HEK293T (cell line): ENCODE measurements at regions not wholly inside any gene's neighbourhood (a gene's known extent, or its start where the extent isn't known, plus 50 kb on each side); places are given as distances from the start of the nearest gene placed in this dataset.

Experiments used
- ARNT ChIP-seq: fragments of 450-650 bp; IDR thresholded peaks from 2 replicates; pipeline ENCODE4 v1.6.1; 2017; ENCODE audit warnings: mild to moderate bottlenecking
- BHLHE40 ChIP-seq: fragments of 450-650 bp; IDR thresholded peaks from 2 replicates; pipeline ENCODE4 v1.6.1; 2016; ENCODE audit warnings: mild to moderate bottlenecking, moderate library complexity, borderline replicate concordance
- CTBP1 ChIP-seq: fragments of 450-650 bp; IDR thresholded peaks from 2 replicates; pipeline ENCODE4 v1.6.1; 2016; ENCODE audit warnings: borderline replicate concordance
- ELF4 ChIP-seq: fragments of 450-650 bp; IDR thresholded peaks from 2 replicates; pipeline ENCODE4 v1.6.1; 2017; ENCODE audit warnings: antibody characterized with exemption
- FOXA1 ChIP-seq: fragments of 450-650 bp; IDR thresholded peaks from 2 replicates; pipeline ENCODE4 v1.6.1; 2016; ENCODE audit warnings: mild to moderate bottlenecking
- FOXK2 ChIP-seq: fragments of 450-650 bp; IDR thresholded peaks from 2 replicates; pipeline ENCODE4 v1.6.1; 2016; ENCODE audit warnings: mild to moderate bottlenecking
- L3MBTL2 ChIP-seq: fragments of 450-650 bp; conservative IDR thresholded peaks from 2 replicates; pipeline ENCODE4 v1.6.1; 2016; ENCODE audit warnings: mild to moderate bottlenecking
- LEF1 ChIP-seq: fragments of 450-650 bp; IDR thresholded peaks from 2 replicates; pipeline ENCODE4 v1.6.1; 2017; ENCODE audit warnings: mild to moderate bottlenecking, borderline replicate concordance
- NFRKB ChIP-seq: fragments of 450-650 bp; IDR thresholded peaks from 2 replicates; pipeline ENCODE4 v1.6.1; 2016; ENCODE audit warnings: mild to moderate bottlenecking, moderate library complexity
- SP1 ChIP-seq: fragments of 450-650 bp; IDR thresholded peaks from 2 replicates; pipeline ENCODE4 v1.6.1; 2017
- SUZ12 ChIP-seq: fragments of 450-650 bp; IDR thresholded peaks from 2 replicates; pipeline ENCODE4 v1.6.1; 2016; ENCODE audit warnings: mild to moderate bottlenecking
- TARDBP ChIP-seq: fragments of 450-650 bp; IDR thresholded peaks from 2 replicates; pipeline ENCODE4 v1.6.1; 2016
- ZNF384 ChIP-seq: fragments of 450-650 bp; IDR thresholded peaks from 2 replicates; pipeline ENCODE4 v1.6.1; 2016

GRCh38 chrX:18051690-18052089 is 169.0 kb downstream of the BEND2 start:
- TF ChIP-seq SP1 (no peak), ARNT (no peak), BHLHE40 (no peak), LEF1 (no peak), ELF4 (no peak), NFRKB (no peak), FOXA1 (no peak), TARDBP (no peak), CTBP1 (no peak), L3MBTL2 (no peak), FOXK2 (no peak), ZNF384 (no peak), SUZ12 (no peak)
